AG09319 (cell line): ENCODE measurements at regions not wholly inside any gene's neighbourhood (a gene's known extent, or its start where the extent isn't known, plus 50 kb on each side); places are given as distances from the start of the nearest gene placed in this dataset.

Source experiments
- DNase-seq: peaks from one replicate; pipeline ENCODE4 v3.0.0-alpha.2; 2010; ENCODE audit warnings: low read depth; ENCODE audit errors: extremely low read depth
- CTCF ChIP-seq: IDR thresholded peaks from 2 replicates; pipeline ENCODE4 v1.5.1; 2011; ENCODE audit warnings: low read depth, mild to moderate bottlenecking, inconsistent platforms, low read length, moderate library complexity

DNA sequence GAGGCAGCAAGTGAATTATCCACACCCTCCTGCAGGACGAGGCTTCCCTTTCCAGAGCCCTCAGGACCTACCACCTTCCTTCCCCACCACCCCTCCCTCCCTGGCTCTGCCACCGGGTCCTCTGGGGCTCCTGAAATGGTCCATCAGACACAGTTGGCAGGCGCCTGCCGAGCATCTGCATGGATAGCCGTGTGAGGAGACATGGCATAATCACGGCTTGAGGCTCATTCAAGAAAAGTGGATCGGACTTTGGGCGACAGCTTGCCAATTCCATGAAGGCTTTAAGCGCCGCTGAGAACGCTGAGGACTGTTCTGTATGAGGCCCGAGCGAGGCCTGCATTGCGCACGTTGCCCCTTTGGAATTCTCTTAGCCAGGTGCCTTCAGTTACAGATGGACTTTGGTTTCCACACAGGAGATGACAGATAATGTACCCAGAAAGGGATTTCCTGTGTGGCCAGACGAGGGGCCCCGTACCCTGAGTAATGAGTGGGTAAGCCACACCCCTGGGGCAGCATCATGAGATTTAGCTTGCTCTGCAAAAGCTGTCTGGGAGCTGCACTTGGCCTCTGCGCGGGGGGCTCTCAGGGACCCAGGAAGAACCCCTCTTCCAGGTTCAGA, 179.8 kb downstream of the OLFM1 start:
- TF ChIP-seq CTCF: no peak
- no peak for DNase-seq

- no peak for DNase-seq
- TF ChIP-seq CTCF: no peak
These were observed 180.6 kb downstream of the OLFM1 start for GRCh38 chr9:135268031-135268430.

GRCh38 chr9:135268981-135269380, 181.5 kb downstream of the OLFM1 start:
- no peak for DNase-seq
- TF ChIP-seq CTCF: no peak

- no peak for TF ChIP-seq CTCF
- no peak for DNase-seq
These were observed 182.7 kb downstream of the OLFM1 start for GRCh38 chr9:135269912-135270830.

DNA sequence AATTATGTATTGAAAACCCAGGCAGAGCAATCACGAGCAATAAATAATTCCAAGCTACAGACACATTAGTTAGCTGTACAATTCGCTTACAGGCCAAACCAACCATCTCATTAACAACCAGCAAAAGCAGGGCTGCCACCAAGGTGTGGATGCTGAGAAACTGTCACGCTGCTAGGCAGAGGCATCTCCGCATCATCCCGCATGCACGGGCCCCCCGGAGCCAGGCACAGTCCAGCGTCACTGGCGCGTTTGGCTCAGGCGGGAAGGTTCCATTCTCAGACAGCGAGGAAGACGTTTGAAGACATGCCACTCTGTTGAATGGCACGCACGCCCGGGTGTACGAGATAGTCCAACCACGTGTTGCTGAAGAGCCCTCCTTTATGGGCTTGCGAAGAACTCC, 184.0 kb downstream of the OLFM1 start:
- TF ChIP-seq CTCF: no peak
- no peak for DNase-seq

DNA sequence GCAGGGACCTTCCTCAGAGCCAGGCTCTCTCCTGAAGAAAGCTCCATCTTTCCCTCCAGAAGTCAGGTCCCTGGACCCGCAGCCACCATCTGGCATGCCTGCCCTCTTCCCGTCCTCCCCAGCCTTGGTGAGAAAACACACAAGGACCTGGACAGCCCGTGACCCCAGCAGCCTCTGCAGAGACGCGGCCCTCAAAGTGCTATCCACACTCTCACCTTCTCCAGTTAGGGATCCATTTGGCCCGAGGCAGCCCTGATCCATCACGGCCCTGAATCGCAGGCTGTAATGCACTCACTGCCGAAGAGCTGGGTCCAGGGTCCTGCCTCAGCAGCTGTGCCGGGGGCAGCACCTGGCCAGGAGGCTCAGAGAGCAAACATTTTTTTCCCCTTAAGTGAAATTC, 185.1 kb downstream of the OLFM1 start:
- no peak for TF ChIP-seq CTCF
- no peak for DNase-seq

DNA sequence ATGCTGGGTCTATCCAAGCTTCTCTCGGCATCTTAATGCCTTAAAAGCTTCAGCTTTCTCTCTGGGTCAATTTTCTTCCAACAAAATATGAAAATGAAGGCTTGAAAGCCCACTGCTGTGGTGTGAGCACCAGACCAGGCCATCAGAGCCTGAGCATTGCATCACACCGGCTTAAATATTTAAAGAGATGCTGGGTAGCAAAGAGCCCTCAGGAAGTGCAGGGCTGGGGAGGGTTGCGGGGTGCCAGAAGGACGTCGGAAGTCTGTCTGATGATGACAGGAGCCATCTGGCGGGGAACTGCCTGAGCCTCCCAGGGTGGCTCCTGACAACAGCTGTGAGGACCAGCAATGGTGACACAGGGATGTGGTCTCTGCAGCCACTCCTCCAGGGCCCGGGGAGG, 185.5 kb downstream of the OLFM1 start:
- no peak for DNase-seq
- no peak for TF ChIP-seq CTCF
